ENCODE measurements at regions not wholly inside any gene's neighbourhood (a gene's known extent, or its start where the extent isn't known, plus 50 kb on each side); places are given as distances from the start of the nearest gene placed in this dataset.

- TF ChIP-seq EZH2 (IDR thresholded peaks at IDR 0.05; ENCODE audit: low read length, unreplicated experiment) (no peak), CTCF (conservative IDR thresholded peaks at IDR 0.05; ENCODE audit: low read depth, low read length) (no peak), EZH2phosphoT487 (IDR thresholded peaks at IDR 0.05; ENCODE audit: borderline replicate concordance, low read length) (no peak)
Measured at GRCh38 chr7:68442931-68443631, 1155.2 kb upstream of the AUTS2 start.
